GM11168 (cell line): ENCODE measurements at regions not wholly inside any gene's neighbourhood (a gene's known extent, or its start where the extent isn't known, plus 50 kb on each side); places are given as distances from the start of the nearest gene placed in this dataset.

Experiments
- in situ Hi-C: fragments of 300-500 bp; cut with MboI; formaldehyde crosslinking; loops from one replicate; pipeline ENCODE4 v1.12.0; 2022; ENCODE audit warnings: low sequenced_read_pairs; ENCODE audit not compliant: unreplicated experiment

DNA sequence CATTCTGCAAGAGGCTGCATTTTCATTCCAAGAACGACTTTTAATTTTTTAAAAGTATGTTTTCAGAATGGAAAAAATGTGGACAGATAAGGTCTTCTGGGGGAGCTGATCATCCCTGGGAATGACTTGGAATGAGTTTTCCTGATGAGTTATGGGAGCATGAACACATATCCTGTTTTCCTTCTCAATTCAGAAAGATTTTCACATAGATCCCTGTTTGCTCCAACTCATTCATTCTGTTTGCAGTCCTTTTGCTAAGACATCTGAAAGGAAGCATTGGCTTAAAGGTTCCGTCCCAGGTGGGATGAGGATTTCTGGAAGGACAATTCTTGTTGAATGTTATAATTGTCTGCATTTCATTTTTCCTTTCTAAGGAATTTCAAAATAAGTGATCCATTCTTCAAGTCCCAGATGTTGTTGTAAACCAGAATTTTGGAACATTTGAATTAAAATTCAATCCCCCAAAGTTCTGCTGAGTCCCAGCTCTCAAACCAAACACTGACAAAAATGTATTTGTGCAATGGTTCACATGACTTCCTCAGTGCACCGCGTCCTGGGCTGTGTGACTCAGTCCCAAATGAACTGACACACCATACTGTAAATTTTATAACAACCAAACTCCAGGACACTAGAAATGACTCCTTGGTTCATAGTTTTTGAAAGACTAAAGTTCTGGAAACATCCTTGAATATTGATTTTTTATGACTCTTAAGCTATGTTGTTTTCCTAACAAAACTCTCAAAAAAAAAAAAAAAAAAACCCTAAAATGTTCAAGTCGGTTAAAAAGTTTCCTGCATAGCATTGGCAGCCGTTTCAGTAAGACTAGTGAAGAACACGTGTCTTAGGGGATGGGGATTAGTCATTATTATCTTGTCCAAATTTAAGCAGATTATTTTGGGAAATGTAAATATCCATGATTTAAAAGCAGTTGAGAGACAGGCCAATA is 281.8 kb upstream of the TCF4 start:
- in situ Hi-C loops, result no loop called here

DNA sequence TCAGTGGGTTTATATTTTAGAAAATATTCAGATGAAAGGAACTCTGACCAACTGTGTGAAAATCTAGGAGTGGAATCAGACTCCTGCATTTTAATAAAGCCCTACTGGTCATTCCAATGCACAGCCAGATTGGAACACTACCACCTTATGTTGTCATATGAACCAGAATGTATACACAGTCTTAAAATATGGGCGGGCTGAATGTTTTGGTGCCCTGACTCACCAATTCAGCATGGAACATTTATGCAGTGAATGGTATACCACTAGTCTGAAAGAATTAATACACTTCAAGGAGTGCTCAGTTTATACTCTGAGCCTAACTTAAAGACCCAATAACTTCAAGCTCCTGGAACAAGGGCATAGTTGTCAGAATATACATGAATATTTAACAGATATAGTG is 280.9 kb upstream of the TCF4 start:
- in situ Hi-C loops, result no loop called here

DNA sequence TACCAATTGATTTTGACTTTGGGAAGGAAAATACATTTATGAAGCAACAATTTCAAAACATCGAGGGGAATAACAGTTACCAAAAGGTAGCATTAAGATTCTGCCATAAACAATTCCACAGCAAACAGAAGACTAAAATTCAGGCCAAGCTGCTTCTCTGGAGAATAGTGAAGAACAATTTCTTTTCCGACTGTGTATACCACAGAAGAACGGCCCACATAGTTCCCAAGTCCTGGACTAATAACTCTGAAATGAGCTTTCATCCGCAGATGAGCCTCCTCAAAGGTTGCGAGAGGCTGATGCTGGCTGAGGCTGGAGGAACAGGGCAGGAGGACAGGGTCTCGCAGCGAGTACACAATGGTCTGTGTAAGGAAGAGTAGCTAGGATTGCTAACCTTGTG is 278.9 kb upstream of the TCF4 start:
- in situ Hi-C loops, result no loop called here

DNA sequence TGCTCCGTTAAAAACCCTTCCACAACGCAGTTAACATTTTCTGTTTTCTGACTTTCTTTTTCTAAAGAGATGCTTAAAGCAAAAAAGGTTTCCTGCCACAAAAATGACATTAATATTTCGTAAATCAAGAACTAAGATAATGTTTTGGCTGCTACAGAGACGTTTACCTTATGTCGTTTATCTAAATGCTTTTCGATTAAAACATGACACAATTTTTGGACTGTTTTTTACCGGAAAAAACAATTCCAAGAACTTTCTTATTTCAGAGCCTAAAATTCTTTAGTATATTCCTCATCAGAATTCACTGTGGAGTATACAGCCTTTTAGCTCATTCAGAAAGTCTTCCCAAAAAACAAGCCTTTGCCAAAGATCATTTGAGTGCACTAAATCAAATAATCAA is 278.0 kb upstream of the TCF4 start:
- in situ Hi-C loops, result no loop called here

DNA sequence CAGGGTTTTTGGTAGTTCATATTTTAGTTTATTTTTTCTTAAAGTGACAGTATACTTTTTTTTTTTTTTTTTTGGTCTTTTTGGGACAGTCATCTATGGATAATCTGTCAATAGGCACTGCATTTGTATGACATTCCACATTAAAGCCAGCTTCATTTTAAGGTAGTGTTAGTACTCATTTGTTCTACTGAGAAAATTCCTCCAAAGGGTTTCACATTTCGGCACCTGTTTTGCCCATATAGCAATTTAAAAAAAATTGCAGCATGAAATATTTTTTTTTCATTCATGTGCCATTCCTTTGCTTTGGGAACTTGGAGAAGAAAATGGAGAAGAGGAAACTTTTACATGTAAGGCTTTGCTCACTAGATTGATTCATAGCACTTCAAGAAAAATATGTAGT is 276.3 kb upstream of the TCF4 start:
- in situ Hi-C loops, result no loop called here

DNA sequence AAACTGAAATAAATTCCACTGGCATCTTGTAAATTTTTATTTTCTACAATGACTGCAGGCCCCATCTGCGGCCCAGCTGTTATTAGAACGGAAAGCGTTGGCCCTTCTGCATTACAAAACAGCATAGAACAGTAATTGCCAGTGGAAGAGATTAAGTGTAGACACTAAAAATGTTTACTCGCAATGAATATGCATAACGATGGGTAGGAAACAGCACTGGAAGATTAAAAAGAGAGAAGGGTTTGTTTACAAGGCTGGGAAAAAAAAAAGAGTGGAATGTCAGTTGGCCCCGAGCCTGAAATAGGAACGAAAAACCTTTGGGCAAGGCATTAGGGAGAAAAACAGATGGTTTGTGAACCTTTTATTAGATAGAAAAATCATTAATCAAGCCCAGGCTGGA is 275.9 kb upstream of the TCF4 start:
- in situ Hi-C loops, result no loop called here

DNA sequence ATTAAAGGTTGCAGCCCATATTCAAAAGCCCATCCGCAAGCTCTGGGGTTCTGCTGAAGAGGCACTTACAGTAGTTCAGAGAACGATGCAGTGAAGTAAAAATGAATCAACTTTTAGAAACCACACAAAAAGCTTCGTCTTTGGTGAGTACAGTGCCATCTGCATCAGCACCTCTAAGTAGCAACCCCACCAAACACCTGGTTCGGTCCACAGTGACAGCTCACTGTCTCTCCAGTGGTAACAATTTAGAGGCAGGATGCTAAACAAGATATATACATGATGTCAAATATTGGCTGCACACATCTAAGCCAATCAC is 275.4 kb upstream of the TCF4 start:
- in situ Hi-C loops, result no loop called here

DNA sequence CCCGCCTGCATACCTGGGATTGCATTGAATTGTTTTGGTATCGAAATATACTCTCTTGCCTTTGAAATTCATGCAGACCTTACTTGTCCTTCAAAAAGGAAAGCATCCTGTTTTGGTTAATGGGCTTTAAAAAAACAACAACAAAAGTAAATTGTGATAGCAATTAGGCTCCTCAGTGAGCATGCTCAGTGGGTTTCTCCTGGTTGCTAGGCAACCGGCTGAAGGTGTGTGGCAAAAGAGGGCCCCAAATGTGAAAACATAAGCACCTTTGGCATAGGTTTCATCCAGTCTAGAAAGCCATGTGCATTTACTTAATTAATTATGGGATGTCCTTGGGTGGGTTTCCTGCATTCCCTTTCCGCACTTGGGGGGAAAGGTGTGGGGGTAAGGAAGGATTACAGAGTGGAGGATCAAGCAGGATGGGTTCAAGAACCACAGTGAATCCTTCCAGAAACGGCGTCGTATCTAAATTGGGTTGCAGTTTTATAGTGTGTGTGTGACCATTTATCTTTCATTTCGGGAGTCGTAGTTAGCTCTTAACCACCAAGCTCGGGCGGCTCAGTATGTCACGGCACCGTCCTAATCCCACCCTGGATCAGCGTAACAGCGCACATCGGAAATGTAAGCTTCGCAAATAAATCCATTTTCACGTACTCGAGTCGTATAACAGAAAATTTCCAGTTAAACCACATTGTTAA is 274.9 kb upstream of the TCF4 start:
- in situ Hi-C loops, result no loop called here

DNA sequence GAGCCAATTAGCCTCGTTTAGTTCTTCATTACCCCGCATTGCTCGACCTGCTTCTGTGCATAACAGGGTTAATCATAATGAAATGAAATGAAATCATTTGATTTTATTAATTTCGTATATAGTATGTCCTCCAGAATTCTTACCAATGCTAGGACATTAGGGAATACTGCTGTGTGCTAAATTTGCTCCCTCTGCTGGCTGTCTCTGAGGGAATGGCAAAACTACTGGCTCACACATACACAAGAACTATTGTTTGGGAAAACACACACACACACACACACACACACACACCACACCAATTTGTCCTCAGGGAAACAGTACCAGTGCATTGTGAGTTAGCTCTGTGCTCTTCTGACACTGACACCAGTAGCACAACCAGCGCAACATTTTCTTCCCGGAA is 273.3 kb upstream of the TCF4 start:
- in situ Hi-C loops, result no loop called here

DNA sequence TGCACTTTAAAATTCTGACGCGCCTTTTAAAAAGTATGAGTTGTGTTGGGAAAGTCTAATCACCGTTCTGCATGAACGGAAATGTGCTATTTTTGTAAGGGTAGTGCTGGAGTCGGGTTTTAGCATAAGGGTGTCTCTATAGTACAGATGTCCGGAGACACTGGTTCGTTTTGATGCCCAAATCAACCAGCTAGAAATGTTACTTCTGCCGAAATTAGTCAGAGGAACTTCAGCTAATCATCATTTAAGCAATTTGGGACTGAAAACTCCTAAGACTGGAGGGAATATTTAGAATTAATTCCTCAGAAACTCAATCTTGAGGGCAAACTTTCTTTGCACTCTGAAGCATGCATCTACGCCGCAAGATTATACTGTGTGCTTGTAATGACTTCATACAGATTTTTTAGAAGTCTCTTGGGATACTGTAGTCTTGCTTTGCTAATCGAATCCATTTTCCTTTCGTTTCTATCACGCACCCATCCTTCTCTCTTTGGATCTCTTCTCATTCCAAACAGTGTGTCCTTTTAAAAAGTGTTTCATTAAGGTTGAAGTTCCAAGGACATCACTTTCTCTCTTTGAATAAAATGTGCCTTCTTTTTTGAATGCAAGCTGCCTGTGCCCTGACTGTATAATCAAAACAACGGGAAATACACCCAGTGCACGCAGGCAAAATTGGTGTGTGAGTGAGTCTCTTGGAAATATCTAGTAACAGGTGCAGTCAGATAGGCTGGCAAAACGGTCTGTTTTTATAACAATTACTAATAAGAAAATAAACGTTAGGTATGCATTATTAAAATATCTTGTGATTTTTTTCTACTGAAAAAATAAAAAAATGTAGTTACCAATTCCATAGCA is 270.9 kb upstream of the TCF4 start:
- in situ Hi-C loops, result no loop called here

DNA sequence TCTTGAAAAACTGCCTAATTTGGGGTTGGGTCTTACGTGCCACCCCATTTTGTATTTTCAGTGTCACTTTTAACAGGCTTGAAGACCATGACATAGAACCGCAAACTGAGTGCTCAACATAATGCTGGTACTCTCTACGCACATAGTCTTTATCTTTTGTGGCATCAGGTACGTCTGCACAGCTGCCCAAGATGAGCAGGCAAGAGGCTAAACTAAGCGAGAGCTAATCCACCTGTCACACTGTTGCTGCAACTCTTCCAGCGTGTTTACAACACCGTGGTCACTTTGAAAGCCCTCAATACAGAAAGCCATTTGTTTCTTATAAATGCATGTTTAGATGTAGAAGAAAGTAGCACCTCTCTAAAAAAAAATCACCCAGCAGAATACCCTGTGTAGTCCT is 270.0 kb upstream of the TCF4 start:
- in situ Hi-C loops, result no loop called here

DNA sequence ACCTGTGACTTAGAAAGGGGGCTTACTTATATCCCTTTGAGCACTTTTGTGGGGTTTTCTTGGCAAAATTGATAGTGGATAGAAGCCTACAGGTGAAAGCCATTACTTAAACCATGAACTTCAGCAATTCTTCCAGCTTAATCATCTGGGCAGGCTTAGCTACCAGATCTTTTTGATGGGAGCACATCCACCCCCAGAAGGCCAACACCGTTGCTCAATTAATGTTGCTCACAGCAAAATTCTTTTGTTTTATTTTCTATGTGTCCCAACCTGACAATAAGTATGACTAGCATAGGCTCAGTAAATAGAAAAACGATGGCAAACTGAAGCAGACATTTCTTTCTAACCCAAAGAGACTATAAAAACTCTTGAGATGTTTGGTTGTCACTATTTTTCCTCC is 269.4 kb upstream of the TCF4 start:
- in situ Hi-C loops, result no loop called here

DNA sequence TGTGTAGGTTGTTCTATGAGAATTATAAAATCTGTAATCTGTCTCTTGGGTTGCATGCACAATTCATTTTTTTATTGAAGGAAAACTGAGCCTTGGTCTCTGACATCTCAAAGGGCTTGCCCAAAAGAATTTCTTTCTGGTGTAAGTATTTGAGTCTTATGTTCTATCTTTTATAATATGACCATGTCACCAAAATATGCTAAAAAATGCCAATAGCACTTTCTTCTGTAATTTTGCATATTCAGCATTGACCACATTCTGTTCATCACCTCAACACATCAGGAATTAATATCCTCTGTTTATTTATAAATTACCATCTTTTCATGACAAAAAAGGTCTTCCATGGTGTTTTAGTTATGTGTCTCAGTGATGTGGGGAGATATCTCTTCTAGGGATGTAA is 268.7 kb upstream of the TCF4 start:
- in situ Hi-C loops, result no loop called here

DNA sequence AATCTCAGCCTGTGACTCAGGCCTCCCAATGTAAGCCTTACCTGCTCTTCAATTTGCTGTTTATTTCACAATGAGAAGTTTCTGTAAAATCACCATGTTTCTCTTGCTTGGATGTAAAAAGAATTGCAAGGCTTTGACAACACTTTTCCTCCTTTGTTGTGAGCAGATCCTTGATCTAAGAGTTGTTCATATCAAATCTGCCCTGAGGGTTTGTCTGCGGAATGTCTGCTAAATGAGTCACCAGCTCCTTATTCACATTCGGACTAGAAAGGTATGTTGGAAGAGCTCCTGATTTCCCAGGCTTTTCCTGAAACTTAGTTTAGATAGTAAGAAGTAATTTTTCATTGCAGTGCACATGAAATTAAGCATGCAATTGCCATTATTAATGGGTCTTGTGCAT is 268.2 kb upstream of the TCF4 start:
- in situ Hi-C loops, result no loop called here

DNA sequence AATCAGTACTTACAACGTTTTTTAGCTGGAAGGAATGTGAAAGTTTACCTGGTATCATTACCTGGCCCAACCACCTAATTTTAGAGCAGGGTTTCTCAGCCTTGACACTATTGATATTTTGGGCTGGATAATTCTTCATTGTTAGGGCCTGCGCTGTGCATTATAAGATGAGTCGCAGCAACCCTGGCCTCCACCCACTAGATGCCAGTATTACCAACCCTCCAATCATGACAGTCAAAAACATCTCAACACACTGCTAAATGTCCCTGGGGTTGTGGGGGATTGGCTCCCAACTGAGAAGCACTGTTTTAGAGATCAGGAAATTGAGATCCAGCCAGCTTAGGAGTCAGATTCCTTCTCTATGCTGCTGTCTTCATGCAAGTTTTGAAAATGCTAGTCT is 265.3 kb upstream of the TCF4 start:
- in situ Hi-C loops, result no loop called here

DNA sequence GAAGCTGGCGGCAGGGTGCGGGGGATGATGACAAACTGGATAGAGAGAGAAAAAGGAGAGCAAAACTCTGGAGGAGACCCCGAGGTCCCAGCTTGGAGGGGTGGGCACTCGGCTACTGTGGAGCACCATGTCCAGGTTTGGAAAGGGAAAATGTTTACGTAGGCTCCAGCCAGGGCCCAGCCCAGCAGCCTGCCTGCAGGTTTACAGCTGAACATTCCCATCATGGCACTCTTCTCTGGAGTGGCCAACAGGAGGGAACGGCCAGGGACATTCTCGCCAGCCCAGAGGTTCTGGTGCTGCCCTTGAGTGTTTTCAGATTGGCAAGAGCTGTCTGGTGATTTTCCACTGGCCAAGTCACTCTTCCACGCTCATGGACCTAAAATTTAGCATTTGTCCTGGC is 262.9 kb upstream of the TCF4 start:
- in situ Hi-C loops, result no loop called here

DNA sequence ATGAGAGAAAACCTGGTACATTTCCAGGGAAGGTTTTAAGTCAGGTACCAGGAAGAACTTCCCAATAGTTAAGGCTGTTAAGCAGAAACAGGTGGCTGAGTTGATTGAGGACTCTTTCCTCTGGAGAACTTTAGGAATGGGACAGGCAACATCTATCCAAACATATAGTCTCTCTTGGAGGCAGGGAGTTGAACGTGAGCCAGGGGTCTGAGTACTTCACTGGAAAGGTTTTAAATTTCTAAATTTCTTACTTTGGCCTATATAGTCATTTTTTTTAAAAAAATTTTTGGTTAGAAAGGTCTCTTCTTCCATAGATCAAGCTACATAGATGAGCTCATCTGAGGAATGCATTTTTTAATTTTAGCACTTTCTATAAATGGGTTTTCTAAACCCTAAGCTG is 261.4 kb upstream of the TCF4 start:
- in situ Hi-C loops, result no loop called here

DNA sequence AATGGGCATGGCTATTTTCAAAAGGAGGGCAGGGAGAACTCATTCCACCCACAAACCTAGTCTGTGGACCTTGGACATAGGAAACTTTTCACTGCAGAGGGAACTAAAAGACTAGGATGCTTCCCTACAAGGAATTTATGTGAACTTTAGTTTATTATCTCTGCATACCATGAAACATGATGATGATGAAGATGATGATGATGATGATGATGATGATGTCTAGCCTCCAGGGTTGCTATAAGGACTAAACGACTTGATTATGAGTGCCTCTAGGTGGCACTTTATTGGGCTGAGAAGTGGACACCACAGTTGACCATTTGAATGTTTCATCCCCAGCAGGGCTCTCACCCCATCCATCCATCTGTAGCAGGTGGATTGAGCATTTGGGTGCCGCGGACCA is 260.0 kb upstream of the TCF4 start:
- in situ Hi-C loops, result no loop called here

DNA sequence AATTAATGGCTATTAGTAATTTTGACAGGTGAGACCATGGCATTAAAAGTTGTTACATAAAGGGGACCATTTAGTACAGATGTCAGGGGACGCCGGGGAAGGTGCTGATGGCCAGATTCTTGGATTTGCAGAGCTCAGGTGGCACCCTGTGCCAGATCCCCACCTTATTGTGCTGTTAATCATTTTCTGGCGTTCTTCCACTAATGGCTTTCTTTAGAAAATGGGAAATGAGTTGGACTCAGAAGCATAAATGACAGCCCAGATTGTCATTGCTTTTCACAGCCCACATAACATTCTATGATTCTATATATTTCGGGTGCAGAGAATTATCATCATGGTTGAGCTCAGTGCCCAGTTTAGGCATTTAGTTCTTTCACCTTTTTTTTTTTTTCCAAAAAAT is 257.2 kb upstream of the TCF4 start:
- in situ Hi-C loops, result no loop called here

DNA sequence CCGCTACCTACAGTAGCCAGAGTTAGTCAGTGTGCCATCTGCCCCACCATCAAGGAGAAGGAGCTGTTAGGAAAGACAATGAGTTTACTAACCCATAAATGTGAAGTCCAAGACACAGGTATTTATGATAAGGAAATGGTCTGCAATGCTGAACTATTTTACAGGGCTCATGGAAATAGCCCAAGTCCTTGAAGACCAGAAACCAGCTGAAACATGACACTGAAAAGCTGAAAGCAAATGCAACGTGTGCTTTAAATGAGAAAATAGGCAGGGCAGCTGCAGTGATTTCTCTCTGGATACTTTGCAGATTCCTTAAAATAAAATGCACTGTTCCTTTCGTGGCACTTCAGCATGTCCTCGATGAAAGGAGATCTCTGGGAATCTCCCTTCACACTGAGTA is 256.4 kb upstream of the TCF4 start:
- in situ Hi-C loops, result no loop called here

DNA sequence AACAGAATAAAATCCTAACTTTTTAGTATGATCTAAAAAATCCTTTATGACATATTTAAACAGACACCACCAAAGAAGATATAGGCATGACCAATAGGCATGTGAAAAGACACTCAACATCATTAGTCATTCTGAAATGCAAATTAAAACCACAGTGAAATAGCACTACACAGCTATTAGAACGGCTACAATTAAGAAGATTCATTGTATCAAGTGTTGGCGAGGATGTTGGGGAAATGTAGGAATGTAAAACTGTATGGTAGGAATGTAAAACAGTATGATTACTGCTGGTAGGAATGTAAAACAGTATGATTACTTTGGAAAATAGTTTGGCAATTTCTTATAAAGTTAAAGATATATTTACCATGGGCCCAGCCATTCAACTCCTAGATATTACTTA is 253.3 kb upstream of the TCF4 start:
- in situ Hi-C loops, result no loop called here
